ENCODE measurements at regions not wholly inside any gene's neighbourhood (a gene's known extent, or its start where the extent isn't known, plus 50 kb on each side); places are given as distances from the start of the nearest gene placed in this dataset.
A peak's percentile ranks its signal among the peaks of the same experiment; 100 is the strongest.

DNA sequence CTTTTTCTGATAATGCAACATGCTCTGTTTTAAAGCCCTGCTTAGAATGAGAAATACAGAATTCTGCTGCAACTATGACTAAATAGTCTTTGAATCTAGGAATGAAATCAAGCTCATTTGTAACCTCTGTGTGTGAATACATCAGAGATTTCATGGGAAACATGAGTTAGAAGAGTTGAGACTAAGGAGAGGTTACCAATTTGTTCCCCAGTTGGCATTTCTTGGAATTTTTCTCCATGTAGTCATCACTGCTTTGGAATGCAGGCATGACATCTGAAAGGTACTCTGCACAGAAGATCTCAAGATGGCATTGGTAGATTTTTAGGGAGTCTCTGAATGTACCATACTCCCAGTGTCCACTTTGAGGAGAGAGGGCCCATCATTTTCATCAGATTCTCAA, 237.2 kb downstream of the TFAP2A start:
- H3K9me3 ChIP-seq (ENCODE audit: low read length), result no peaks in the 10 kb centered on the region
- 0 out of 2 replicates have a peak overlapping the region, but pooled peaks have one; percentile 37 for H3K4me2 ChIP-seq (ENCODE audit: low read length)
- no peak overlapping the region for H3K27ac ChIP-seq (ENCODE audit: low read length)
- no peak overlapping the region for H3K4me3 ChIP-seq (ENCODE audit: low read length)
- 0 out of 2 replicates have a peak overlapping the region, but pooled peaks have one; percentile 4 for H2AFZ ChIP-seq (ENCODE audit: low read length)
- no peaks in the 10 kb centered on the region for H4K20me1 ChIP-seq (ENCODE audit: low read length)
- no TSS peak for BruUV-seq (replicated peaks)
- TF ChIP-seq EZH2 (IDR thresholded peaks at IDR 0.05; ENCODE audit: low read length, unreplicated experiment) (no peak), CTCF (conservative IDR thresholded peaks at IDR 0.05; ENCODE audit: low read depth, low read length) (no peak)
- H3K79me2 ChIP-seq (ENCODE audit: low read length), result no peaks in the 10 kb centered on the region
- intact Hi-C loops (cut with micrococcal nuclease), result no loop called here
- ATAC-seq (no peak), DNase-seq (peak; percentile 73)
- POLR2A ChIA-PET (ENCODE audit: unreplicated experiment), result no interaction called here
- H3K4me1 ChIP-seq (ENCODE audit: insufficient read depth, low read length), result peaks cover 35% of the 10 kb centered on the region
- no peaks in the 10 kb centered on the region for H3K36me3 ChIP-seq (ENCODE audit: low read depth, low read length)
- CTCF ChIA-PET, result no interaction called here
- no peaks in the 10 kb centered on the region for H3K9me2 ChIP-seq (replicated peaks; ENCODE audit: low read length)
- H3F3A ChIP-seq (ENCODE audit: low read length, unreplicated experiment), result peaks cover 8% of the 10 kb centered on the region
- H3K27me3 ChIP-seq (ENCODE audit: low read length), result no peaks in the 10 kb centered on the region
- H3K9ac ChIP-seq (ENCODE audit: low read length), result no peak overlapping the region

DNA sequence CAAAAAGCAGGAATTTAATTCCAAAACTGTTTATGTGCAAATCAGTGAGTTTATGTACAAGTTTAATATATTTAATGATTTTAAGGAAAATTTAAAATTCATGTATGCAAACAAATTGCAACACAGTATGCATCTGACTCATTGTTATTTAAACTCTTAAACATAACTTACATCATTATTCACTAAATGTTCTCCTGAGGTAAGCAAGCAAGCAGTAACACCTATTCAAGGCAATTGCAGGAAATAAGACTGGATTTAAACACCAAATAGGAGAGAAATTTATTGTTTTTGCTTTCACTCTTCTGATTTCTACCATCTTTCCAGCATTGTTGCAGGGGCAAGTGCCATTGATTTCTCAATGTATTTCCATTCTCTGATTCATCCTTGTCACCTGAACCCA, 239.5 kb downstream of the TFAP2A start:
- TF ChIP-seq EZH2 (IDR thresholded peaks at IDR 0.05; ENCODE audit: low read length, unreplicated experiment), result no peak
- no peak for TF ChIP-seq CTCF (conservative IDR thresholded peaks at IDR 0.05; ENCODE audit: low read depth, low read length)
- TF ChIP-seq EZH2phosphoT487 (IDR thresholded peaks at IDR 0.05; ENCODE audit: borderline replicate concordance, low read length), result no peak
- POLR2A ChIA-PET (ENCODE audit: unreplicated experiment), result no interaction called here

GRCh38 chr6:10174761-10175160, 240.1 kb downstream of the TFAP2A start:
- no peak overlapping the region for H3K9ac ChIP-seq (ENCODE audit: low read length)
- TF ChIP-seq EZH2 (IDR thresholded peaks at IDR 0.05; ENCODE audit: low read length, unreplicated experiment) (no peak), CTCF (conservative IDR thresholded peaks at IDR 0.05; ENCODE audit: low read depth, low read length) (no peak), EZH2phosphoT487 (IDR thresholded peaks at IDR 0.05; ENCODE audit: borderline replicate concordance, low read length) (no peak)
- DNase-seq (peak; percentile 50), ATAC-seq (no peak)
- intact Hi-C loops (cut with micrococcal nuclease), result no loop called here
- H3K4me2 ChIP-seq (ENCODE audit: low read length), result peak overlapping the region; percentile 47
- BruUV-seq (replicated peaks), result no TSS peak
- H3K4me1 ChIP-seq (ENCODE audit: insufficient read depth, low read length), result peaks cover 30% of the 10 kb centered on the region
- H3K27ac ChIP-seq (ENCODE audit: low read length), result peak overlapping the region; percentile 63
- H3K4me3 ChIP-seq (ENCODE audit: low read length), result no peak overlapping the region
- no peaks in the 10 kb centered on the region for H3K9me2 ChIP-seq (replicated peaks; ENCODE audit: low read length)
- POLR2A ChIA-PET (ENCODE audit: unreplicated experiment), result no interaction called here
- no peaks in the 10 kb centered on the region for H4K20me1 ChIP-seq (ENCODE audit: low read length)
- no peak overlapping the region for H2AFZ ChIP-seq (ENCODE audit: low read length)
- no peaks in the 10 kb centered on the region for H3K27me3 ChIP-seq (ENCODE audit: low read length)
- no peaks in the 10 kb centered on the region for H3K36me3 ChIP-seq (ENCODE audit: low read depth, low read length)
- peaks cover 8% of the 10 kb centered on the region for H3F3A ChIP-seq (ENCODE audit: low read length, unreplicated experiment)
- CTCF ChIA-PET, result no interaction called here
- H3K9me3 ChIP-seq (ENCODE audit: low read length), result no peaks in the 10 kb centered on the region
- no peaks in the 10 kb centered on the region for H3K79me2 ChIP-seq (ENCODE audit: low read length)

More for the DNA sequence above, 239.5 kb downstream of the TFAP2A start:
- H2AFZ ChIP-seq (ENCODE audit: low read length), result no peak overlapping the region
- no peaks in the 10 kb centered on the region for H3K36me3 ChIP-seq (ENCODE audit: low read depth, low read length)
- CTCF ChIA-PET, result no interaction called here
- H3K27me3 ChIP-seq (ENCODE audit: low read length), result no peaks in the 10 kb centered on the region
- ATAC-seq (0 out of 2 replicates have a peak, but pooled peaks have one; percentile 35), DNase-seq (peak; percentile 55)
- no peaks in the 10 kb centered on the region for H3K9me2 ChIP-seq (replicated peaks; ENCODE audit: low read length)
- intact Hi-C loops (cut with micrococcal nuclease), result no loop called here
- peaks cover 8% of the 10 kb centered on the region for H3F3A ChIP-seq (ENCODE audit: low read length, unreplicated experiment)
- no peak overlapping the region for H3K9ac ChIP-seq (ENCODE audit: low read length)
- H4K20me1 ChIP-seq (ENCODE audit: low read length), result no peaks in the 10 kb centered on the region
- H3K9me3 ChIP-seq (ENCODE audit: low read length), result no peaks in the 10 kb centered on the region
- H3K4me3 ChIP-seq (ENCODE audit: low read length), result no peak overlapping the region
- no peaks in the 10 kb centered on the region for H3K79me2 ChIP-seq (ENCODE audit: low read length)
- no TSS peak for BruUV-seq (replicated peaks)
- peaks cover 34% of the 10 kb centered on the region for H3K4me1 ChIP-seq (ENCODE audit: insufficient read depth, low read length)
- H3K27ac ChIP-seq (ENCODE audit: low read length), result peak overlapping the region; percentile 63
- H3K4me2 ChIP-seq (ENCODE audit: low read length), result peak overlapping the region; percentile 47

All from PC-3 (cell line).